ENCODE measurements at regions not wholly inside any gene's neighbourhood (a gene's known extent, or its start where the extent isn't known, plus 50 kb on each side); places are given as distances from the start of the nearest gene placed in this dataset.
"Not testable (repeated sequence)": the region's sequence is repeated elsewhere in the genome, so short reads cannot be mapped to it uniquely, and the experiment has no call there.

DNA sequence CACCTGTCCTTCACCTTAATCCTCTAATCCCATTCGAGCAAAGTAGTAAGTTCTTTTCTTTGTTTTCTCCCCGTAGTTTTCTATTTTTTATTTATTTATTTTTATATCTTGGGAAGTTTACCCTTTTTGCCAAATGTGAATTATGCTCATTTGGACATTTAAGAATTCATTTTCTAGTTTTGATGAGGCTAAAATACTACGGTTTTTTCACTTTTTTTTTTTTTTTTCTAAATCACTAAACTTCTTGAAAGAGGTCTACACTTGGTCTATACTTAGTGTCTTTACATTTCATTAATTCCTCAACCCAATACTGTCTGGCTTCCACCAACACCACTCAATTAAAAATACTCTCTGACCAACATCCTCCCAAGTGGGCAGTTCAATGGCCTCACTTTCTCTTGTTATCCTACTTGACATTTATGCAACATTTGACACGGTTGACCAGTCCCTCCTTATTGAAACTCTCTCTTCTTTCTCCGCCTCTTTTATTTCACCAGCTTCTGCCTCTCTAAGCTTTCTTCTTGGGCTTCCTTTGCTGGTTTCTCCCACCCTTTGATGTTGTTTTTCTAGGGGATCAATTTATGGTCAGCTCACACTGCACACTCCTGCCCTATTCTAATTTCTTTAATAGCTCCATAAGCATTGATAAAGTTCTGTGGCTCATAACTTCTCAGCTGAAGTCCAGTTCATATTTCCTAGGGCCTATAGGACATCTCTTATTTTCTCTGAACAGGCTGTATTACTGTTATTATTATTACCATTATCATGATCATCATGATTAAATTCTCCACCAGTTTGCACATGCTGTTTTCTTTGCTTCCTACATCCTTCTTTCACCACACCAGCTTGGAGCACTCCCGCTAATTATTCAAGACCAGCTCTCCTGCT, 72.6 kb upstream of the CITED2 start:
- DNase-seq: no peak

GRCh38 chr6:139446138-139446715, 71.8 kb upstream of the CITED2 start:
- DNase-seq: no peak

- not testable (repeated sequence) for DNase-seq
Measured at GRCh38 chr6:139444273-139444787, 69.9 kb upstream of the CITED2 start.

GRCh38 chr6:139443231-139444112, 69.0 kb upstream of the CITED2 start:
- DNase-seq: no peak

DNA sequence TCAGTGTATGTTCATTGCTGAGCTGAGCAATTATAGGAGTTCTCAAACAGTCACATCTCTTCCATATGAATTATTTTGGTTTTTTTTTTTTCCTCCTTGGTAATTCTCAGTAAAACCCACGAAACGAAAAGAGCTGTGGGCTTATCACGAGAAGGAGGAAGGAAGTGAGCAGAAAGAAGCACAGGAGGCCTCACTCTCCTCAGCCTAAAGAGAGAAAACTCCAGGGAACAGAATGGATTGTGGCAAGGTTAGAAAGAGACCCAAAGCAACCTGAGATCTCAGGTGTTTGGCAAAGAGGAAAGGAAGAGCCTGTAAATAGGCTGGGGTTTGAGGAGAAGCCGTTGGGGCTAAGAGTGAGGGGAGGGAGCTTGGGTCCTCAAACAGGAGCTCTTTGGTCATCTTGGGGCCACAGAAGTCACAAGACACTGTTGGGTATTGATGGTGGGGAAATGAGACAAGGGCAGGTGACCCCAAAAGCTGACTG, 67.8 kb upstream of the CITED2 start:
- no peak for DNase-seq

DNA sequence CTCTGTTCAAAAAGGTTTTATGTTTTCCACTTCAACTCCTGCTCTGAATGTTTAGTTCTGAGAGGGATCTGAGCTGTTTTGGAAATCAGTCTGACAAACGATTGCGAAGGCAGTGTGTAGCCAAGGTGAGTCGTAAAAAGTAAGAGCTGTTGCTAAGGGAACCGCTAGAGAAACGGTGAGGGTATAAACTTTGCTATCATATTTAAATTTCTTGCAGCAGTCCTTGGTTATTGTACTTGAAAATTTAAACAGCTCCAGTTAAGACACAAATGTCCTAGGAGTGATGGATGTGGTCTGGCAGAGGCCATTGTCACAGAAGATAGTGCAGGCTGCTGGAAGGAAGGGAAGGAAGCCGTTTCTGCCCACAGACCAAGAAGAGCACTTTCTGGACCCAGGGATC, 64.9 kb upstream of the CITED2 start:
- DNase-seq: no peak

GRCh38 chr6:139438775-139439174, 64.3 kb upstream of the CITED2 start:
- DNase-seq: no peak

DNA sequence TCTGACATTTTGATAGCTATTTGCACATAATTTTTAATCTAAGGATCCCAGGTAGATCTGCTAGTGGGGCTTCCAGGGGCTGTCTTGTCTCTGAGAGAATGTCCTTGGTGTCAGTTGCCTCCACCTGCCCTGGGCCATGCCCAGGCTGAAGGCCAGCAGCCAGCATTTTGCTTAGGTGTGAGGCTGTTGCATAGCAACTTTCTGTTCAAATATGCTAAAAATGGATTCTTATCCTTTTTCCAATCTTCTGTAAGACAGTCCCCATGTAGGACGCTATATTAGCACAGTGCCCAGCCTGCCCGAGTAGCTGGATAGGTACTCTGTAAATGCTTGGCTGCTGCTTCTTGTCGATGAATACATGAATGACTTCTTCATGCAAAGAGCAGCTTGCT, 62.5 kb upstream of the CITED2 start:
- DNase-seq: no peak

GRCh38 chr6:139436200-139436956, 61.9 kb upstream of the CITED2 start:
- no peak for DNase-seq

GRCh38 chr6:139433631-139434419, 59.4 kb upstream of the CITED2 start:
- DNase-seq: no peak

DNA sequence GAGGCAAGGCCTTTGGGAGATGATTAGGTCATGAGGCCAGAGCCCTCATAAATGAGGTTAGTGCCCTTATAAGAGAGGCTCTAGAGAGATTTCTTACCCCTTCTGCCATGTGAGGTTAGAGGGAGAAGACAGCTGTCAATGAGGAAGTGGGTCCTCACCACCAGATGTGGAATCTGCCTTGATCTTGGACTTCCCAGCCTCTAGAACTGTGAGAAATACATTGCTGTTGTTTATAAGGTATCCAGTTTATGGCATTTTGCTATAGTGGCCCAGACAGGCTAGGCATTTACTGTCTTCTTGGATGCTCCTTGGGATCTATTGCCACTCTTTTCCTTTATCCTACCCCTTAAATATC, 57.1 kb upstream of the CITED2 start:
- DNase-seq: no peak

DNA sequence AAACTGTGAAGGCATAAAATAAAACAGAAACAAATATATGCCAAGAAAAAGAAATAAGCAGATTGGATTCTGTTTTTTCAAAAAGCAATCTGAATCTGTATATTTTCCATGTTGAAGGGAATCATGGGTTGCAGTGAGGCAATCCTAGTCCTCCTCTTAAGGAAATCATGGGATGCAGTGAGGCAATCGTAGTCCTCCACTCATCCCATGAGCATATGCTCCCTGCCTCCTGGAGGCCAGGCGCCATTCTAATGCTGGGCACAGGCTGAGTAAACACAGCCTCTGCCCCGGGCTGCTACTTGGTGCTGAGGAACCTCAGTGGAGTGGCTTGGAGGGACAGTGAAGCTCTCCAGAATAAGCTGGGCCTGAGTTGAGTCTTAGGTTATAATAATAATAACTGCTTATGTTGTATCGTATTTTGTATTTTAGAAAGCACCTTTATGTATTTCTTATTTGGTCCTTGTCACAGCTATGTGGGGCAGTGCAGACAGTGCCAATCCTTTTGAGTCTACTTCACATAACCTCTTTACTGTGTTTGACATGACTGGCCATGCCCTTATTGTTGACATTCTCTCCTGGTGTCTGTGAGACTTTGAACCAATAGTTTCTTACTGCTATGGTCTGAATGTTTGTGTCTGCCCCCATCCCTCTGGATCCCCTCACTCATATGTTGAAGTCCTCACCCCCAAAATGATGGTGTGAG, 56.6 kb upstream of the CITED2 start:
- no peak for DNase-seq

DNA sequence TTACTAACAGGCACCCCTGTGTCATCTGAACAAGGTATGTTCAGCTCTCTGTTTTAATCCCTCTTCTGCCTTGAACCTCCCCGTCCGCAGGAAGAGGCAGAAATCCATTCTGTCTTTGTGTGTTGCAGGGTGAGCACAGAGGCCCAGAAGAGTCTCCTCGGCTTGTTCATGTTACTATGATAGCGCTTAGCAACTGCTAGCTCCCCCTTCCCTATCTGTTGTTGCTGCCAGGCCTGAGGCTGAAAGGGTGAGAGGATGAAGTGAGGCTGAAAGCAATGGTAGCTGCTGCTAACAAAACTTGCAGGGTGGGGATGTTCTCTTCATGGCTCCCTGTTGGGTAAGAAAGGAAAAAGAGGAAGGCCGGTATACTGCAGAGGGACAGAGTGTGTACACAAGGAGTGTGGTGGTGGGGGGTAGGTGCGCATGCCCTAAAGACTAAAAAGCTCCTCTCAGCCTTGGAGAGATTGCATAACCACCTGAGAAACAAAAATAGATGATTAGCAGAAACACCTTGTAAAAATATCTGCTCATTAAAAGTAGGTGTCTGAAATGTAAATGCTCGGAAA, 55.2 kb upstream of the CITED2 start:
- DNase-seq: no peak

GRCh38 chr6:139427199-139427598, 52.8 kb upstream of the CITED2 start:
- no peak for DNase-seq

GRCh38 chr6:139426795-139427194, 52.3 kb upstream of the CITED2 start:
- no peak for DNase-seq

- no peak for DNase-seq
Measured at GRCh38 chr6:139425780-139426179, 51.3 kb upstream of the CITED2 start.

DNA sequence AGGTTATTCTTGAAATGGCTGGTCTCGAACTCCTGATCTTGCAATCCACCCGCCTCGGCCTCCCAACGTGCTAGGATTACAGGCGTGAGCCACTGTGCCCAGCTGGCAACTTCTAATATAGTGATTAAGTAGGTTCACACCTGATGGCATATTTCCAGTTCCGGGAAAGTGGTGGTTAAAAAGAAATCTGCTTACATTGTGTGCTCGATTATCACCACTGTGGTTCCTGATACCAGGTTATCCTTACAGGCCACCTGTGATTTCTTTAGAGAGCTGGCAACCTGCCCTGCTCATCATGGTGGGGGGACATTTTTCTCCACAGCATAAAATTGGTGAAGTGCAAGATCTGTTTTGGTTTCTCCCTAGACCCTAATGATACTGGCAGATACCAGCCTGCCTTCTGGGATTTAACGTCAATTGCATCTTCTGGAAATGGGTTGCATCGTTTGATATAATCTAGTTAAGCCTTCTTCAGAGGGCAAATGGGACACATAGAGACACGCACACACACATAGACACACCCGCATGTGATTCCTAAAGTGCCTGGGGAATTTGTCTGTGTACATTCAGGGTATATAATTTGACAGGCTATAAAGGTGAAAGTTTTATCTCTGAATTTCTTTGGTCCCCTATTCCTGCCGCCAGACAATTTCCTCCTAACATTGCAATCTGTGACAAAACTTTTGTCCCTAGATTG, 49.7 kb upstream of the CITED2 start:
- DNase-seq: no peak

All from NCI-H1436 treated with DMSO at 0.1 percent for 48 hours (cell line).